C4-2B (cell line): ENCODE measurements at regions not wholly inside any gene's neighbourhood (a gene's known extent, or its start where the extent isn't known, plus 50 kb on each side); places are given as distances from the start of the nearest gene placed in this dataset.

Experiments used
- CTCF ChIP-seq: fragments of 450-650 bp; conservative IDR thresholded peaks from 2 replicates; pipeline ENCODE4 v1.5.1; 2017; ENCODE audit warnings: mild to moderate bottlenecking
- ZFX ChIP-seq: fragments of 450-650 bp; IDR thresholded peaks from 2 replicates; pipeline ENCODE4 v1.6.1; 2017

GRCh38 chr11:131079036-131079435 is 162.8 kb upstream of the SNX19 start:
- TF ChIP-seq ZFX (no peak), CTCF (no peak)
